HEK293 (cell line): ENCODE measurements at regions not wholly inside any gene's neighbourhood (a gene's known extent, or its start where the extent isn't known, plus 50 kb on each side); places are given as distances from the start of the nearest gene placed in this dataset.

Experiments
- CTCF ChIP-seq: fragments of 450-650 bp; formaldehyde crosslinking; IDR thresholded peaks from 2 replicates; pipeline ENCODE4 v1.5.1; 2016; ENCODE audit warnings: missing biosample characterization, missing genetic modification characterization
- SP2 ChIP-seq: fragments of 450-650 bp; formaldehyde crosslinking; IDR thresholded peaks from 2 replicates; pipeline ENCODE4 v1.5.1; 2016; ENCODE audit warnings: missing biosample characterization, missing genetic modification characterization
- ZNF23 ChIP-seq: fragments of 450-650 bp; formaldehyde crosslinking; IDR thresholded peaks from 2 replicates; pipeline ENCODE4 v1.5.1; 2016; ENCODE audit warnings: missing biosample characterization, missing genetic modification characterization, borderline replicate concordance
- ZNF416 ChIP-seq: fragments of 450-650 bp; formaldehyde crosslinking; IDR thresholded peaks from 2 replicates; pipeline ENCODE4 v1.5.1; 2016; ENCODE audit warnings: missing biosample characterization, missing genetic modification characterization
- TF ChIP-seq, protein P1 (sequence below): fragments of 450-650 bp; formaldehyde crosslinking; IDR thresholded peaks from 2 replicates; pipeline ENCODE4 v1.5.1; 2016; ENCODE audit warnings: missing biosample characterization, missing genetic modification characterization, low read depth

DNA sequence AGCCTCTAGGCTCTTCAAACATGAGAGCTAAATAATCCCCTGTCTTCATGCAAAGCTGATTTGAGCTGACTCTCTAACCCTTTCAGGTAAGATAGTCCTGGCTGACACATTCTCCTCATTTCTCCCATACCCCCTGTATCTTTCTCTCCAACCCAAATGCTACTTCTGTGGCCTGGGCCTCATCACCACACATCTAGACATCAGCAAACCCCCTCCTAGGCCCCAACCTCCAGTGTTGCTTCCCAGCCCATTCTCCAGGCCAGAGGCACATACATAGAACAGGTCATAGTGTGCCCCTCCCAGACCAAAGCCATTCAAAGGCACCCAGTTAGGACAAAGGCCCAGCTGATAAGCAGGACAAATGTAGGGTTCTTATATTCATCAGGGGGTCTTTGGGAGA, 84.9 kb downstream of the ANKRD60 start:
- no peak for TF ChIP-seq CTCF
- TF ChIP-seq ZNF23 (tag by site-specific recombination): no peak
- TF ChIP-seq, protein P1, sequence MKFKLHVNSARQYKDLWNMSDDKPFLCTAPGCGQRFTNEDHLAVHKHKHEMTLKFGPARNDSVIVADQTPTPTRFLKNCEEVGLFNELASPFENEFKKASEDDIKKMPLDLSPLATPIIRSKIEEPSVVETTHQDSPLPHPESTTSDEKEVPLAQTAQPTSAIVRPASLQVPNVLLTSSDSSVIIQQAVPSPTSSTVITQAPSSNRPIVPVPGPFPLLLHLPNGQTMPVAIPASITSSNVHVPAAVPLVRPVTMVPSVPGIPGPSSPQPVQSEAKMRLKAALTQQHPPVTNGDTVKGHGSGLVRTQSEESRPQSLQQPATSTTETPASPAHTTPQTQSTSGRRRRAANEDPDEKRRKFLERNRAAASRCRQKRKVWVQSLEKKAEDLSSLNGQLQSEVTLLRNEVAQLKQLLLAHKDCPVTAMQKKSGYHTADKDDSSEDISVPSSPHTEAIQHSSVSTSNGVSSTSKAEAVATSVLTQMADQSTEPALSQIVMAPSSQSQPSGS (tag by site-specific recombination): no peak
- no peak for TF ChIP-seq SP2 (tag by site-specific recombination)
- no peak for TF ChIP-seq ZNF416 (tag by site-specific recombination)
